OCI-LY3 (cell line): ENCODE measurements at regions not wholly inside any gene's neighbourhood (a gene's known extent, or its start where the extent isn't known, plus 50 kb on each side); places are given as distances from the start of the nearest gene placed in this dataset.

ENCODE experiments used
- CTCF ChIP-seq: fragments of 200-600, 300-600 bp; sonication (generic); IDR thresholded peaks from 2 replicates; pipeline ENCODE4 v1.5.1; 2014; ENCODE audit warnings: antibody characterized with exemption, low read length, low read depth
- EZH2phosphoT487 ChIP-seq: fragments of 200-600 bp; shearing (Covaris generic); IDR thresholded peaks from 2 replicates; pipeline ENCODE4 v1.6.1; 2018; ENCODE audit warnings: antibody characterized with exemption, mixed run types, low read depth

GRCh38 chr5:159768243-159768642, 148.0 kb upstream of the ADRA1B start:
- TF ChIP-seq CTCF (no peak), EZH2phosphoT487 (no peak)
